NB4 (cell line): ENCODE measurements at regions not wholly inside any gene's neighbourhood (a gene's known extent, or its start where the extent isn't known, plus 50 kb on each side); places are given as distances from the start of the nearest gene placed in this dataset.

ENCODE experiments used
- DNase-seq: peaks from one replicate; pipeline ENCODE4 v3.0.0; 2010; ENCODE audit warnings: low read depth
- H3K4me3 ChIP-seq: one replicate; pipeline ENCODE4 v1.5.1; 2011; ENCODE audit warnings: mild to moderate bottlenecking, low read depth, low read length, moderate library complexity
- MYC ChIP-seq: IDR thresholded peaks from 2 replicates; pipeline ENCODE4 v1.6.1; 2011; ENCODE audit warnings: low read depth, low read length
- POLR2A ChIP-seq: IDR thresholded peaks from 2 replicates; pipeline ENCODE4 v1.6.1; 2011; ENCODE audit warnings: mild to moderate bottlenecking; ENCODE audit not compliant: insufficient read length; ENCODE audit errors: extremely low read depth
- TF ChIP-seq, protein P1 (sequence below): IDR thresholded peaks from 2 replicates; pipeline ENCODE4 v1.6.1; 2011; ENCODE audit warnings: low read depth, low read length
- TF ChIP-seq, protein P2 (sequence below): IDR thresholded peaks from one replicate; pipeline ENCODE4 v1.5.1; 2012; ENCODE audit warnings: low read depth, low read length

DNA sequence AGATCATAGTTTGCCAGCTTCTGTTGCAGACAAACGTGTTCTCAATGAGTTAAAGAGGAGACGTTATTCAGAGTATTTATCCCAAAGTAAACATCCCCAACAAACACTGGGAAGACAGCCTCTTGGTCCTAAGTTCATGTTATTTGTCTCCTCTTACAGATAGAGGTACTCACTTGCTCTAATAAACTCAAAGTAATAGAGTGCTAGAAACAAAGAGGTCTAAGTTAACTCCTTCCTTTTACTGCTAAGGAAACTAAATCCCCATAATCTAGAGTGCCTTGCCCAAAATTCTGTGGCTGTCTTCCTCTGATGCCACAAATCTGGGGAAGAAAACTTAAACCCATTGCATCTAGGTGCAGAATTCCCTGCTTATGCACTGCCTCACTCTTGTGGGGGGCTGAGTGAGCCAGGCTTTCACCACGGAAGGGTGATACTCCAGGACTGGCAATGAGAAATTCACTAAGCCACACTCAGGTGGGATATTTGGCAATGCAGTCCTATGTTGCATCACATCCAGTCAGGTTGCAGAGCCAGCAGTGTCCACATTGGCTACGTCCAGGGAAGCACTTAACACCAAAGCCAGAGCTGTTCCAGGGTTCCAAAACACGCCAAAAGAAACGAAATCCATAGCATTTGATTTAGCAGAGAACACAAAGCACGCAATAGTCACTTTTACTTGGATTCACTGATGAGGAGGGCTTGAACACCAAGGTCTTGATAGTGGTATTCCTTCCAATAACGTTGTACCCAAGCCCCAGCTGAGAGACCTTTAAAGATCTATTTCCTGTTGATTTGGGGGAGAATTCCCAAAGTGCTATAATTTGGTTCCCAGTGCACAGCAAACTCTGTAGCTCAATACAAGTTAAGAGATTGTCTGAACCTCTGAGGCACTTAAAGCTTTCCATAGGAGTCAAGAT is 81.0 kb upstream of the FOXQ1 start:
- H3K4me3 ChIP-seq, result no peak overlapping the region
- DNase-seq, result no peak
- no peak for TF ChIP-seq POLR2A
- TF ChIP-seq, protein P1, sequence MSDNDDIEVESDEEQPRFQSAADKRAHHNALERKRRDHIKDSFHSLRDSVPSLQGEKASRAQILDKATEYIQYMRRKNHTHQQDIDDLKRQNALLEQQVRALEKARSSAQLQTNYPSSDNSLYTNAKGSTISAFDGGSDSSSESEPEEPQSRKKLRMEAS, result no peak
- no peak for TF ChIP-seq MYC

DNA sequence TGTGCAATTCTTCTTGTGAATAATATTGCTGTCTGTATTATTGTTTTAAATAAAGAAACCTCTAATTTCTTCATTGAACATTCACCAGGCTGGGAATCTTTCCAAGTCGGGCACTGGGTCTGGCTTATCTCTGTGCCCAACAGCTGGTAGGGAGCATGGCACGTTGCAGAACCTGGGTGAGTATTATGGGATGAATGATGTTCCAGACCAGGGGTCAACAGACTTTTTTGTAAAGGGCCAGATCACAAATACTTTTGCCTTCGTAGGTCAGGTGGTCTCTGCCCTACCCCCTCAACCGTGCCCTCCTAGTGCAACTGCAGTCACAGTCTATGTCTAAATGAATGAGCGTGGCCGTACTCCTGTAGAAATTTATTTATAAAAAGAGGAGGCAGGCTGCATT is 81.6 kb upstream of the FOXQ1 start:
- TF ChIP-seq, protein P1, result no peak
- TF ChIP-seq MYC (no peak), POLR2A (no peak)
- TF ChIP-seq, protein P2, sequence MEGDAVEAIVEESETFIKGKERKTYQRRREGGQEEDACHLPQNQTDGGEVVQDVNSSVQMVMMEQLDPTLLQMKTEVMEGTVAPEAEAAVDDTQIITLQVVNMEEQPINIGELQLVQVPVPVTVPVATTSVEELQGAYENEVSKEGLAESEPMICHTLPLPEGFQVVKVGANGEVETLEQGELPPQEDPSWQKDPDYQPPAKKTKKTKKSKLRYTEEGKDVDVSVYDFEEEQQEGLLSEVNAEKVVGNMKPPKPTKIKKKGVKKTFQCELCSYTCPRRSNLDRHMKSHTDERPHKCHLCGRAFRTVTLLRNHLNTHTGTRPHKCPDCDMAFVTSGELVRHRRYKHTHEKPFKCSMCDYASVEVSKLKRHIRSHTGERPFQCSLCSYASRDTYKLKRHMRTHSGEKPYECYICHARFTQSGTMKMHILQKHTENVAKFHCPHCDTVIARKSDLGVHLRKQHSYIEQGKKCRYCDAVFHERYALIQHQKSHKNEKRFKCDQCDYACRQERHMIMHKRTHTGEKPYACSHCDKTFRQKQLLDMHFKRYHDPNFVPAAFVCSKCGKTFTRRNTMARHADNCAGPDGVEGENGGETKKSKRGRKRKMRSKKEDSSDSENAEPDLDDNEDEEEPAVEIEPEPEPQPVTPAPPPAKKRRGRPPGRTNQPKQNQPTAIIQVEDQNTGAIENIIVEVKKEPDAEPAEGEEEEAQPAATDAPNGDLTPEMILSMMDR, result no peak
- DNase-seq, result no peak
- H3K4me3 ChIP-seq, result no peak overlapping the region

DNA sequence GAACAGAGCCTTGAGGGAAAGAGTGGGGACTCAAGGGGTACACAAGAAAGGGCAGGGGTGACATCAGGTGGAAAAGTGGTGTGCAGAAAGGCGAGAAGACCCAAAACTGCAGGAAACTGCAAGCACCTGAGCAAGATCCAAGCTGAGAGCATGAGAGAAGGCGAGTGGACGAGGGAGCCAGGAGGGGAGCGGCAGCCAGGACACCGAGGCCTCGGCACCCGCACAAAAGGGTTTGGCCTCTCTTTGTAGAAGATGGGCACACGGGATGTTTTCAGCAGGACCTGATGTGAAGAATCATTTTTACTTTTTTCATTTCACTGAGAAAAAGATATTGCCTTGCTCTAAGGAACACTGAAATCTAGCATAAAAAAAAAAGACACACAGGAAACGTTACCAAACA is 82.1 kb upstream of the FOXQ1 start:
- DNase-seq, result no peak
- no peak overlapping the region for H3K4me3 ChIP-seq
- TF ChIP-seq POLR2A, result no peak
- TF ChIP-seq, protein P1, result no peak
- TF ChIP-seq MYC, result no peak
- TF ChIP-seq, protein P2, result no peak

DNA sequence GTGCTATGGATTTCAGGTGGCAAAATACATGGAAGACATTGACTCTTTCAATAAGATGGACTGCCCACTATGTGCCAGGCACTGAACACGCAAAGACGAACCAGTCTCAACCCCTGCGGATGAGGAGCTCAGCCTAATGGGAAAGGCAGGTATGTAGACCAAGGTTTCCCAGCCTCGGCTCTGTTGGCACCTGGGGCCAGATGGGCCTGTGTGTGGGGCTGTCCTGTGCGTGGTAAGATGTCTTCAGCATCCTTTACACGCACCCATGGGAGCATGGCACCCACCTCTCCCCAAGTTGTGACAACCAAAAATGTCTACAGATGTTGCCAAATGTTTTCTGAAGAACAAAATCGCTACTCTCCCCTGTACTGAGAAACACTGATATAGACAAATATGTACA is 82.6 kb upstream of the FOXQ1 start:
- no peak overlapping the region for H3K4me3 ChIP-seq
- no peak for DNase-seq
- TF ChIP-seq MYC (no peak), POLR2A (no peak)
- TF ChIP-seq, protein P1, result no peak
- TF ChIP-seq, protein P2, result no peak

DNA sequence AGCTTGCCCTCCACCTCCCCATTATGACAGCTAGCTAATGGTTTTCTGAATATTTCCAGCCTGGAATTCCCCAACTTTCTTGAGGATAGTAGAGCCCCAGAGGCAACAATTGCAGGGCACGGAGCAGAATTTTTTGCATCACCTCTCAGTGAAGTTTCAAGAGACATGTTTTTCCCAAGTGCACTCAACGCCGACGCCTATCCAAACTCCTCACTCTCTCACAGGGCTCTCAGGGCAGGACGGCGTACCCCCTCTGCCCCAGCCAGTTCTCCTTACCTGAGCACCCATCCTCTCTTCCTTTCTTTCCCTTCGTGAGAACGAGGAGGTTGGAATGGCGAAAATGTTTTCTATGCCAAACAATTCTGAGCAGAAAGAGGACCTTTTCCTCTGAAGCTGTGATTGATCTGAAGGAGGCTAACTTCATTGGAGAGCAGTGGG is 83.1 kb upstream of the FOXQ1 start:
- DNase-seq, result no peak
- TF ChIP-seq, protein P2, result no peak
- TF ChIP-seq MYC (no peak), POLR2A (no peak)
- TF ChIP-seq, protein P1, result no peak
- H3K4me3 ChIP-seq, result no peak overlapping the region

DNA sequence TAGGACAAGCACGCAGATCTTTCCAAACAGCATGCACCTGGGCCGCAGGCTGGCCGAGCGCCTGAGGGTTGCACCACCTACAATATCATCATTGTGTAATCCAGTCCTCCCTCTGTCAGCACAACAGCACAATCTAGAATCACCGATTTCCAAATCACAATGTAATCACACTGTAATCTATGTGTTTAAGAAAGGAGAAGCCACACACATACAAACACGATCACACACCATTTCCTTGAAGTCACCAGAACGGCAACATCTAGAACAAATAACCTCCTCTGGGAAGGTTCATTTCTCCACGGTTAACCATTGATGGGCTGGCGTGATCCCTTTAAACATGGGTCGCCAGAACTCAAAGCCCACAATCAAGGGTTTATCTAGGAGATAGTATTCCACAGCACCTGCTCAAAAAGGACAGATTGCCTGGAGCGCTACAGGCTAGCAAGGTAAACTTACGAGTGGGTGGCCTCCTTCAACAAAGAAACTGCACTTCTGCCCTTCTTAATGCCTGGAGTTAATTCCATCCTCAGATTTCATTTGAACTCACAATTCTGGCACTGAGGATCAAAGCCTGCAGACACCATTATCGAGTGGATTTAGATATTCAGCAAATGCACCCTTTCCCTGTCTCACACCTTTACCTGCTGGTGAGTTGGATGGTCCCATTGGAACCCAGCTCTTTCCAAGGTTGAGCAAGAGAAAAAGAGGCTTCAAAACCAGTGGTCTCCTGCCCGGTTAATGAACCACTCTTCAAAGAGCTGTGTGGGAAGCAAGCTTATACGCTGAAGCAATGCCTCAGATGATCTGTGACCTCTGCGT is 83.8 kb upstream of the FOXQ1 start:
- peak; percentile 38 for DNase-seq
- H3K4me3 ChIP-seq, result no peak overlapping the region
- TF ChIP-seq, protein P1, result no peak
- no peak for TF ChIP-seq MYC
- TF ChIP-seq, protein P2, result no peak
- no peak for TF ChIP-seq POLR2A
